T-helper 17 cell (primary cell): ENCODE measurements at regions not wholly inside any gene's neighbourhood (a gene's known extent, or its start where the extent isn't known, plus 50 kb on each side); places are given as distances from the start of the nearest gene placed in this dataset.
"Not testable (repeated sequence)": the region's sequence is repeated elsewhere in the genome, so short reads cannot be mapped to it uniquely, and the experiment has no call there.

ENCODE experiments used
- ATAC-seq: fragments of 150-1000 bp; cut with Tn5 transposase; 2 replicates; pipeline ENCODE4 v1.10.0; 2021; ENCODE audit warnings: mild to moderate bottlenecking, moderate library complexity
- DNase-seq, 3 donors: peaks; one replicate each; pipeline versions ENCODE4 v3.0.0 to v3.0.0-alpha.2; 2020 to 2021
- H3K9me3 ChIP-seq: one replicate; pipeline ENCODE4 v1.7.0; 2013; ENCODE audit warnings: low read length, mild to moderate bottlenecking; ENCODE audit not compliant: control insufficient read depth, poor library complexity, severe bottlenecking
- H3K27ac Mint-ChIP-seq: one replicate; pipeline ENCODE4 v1.8.0; 2022; ENCODE audit warnings: mild to moderate bottlenecking, moderate library complexity, mixed read lengths
- H3K27me3 Mint-ChIP-seq: one replicate; pipeline ENCODE4 v1.8.0; 2022; ENCODE audit warnings: mixed read lengths
- H3K36me3 Mint-ChIP-seq: one replicate; pipeline ENCODE4 v1.8.0; 2022; ENCODE audit warnings: low read depth, mixed read lengths
- H3K4me1 Mint-ChIP-seq: one replicate; pipeline ENCODE4 v1.8.0; 2022; ENCODE audit warnings: mild to moderate bottlenecking, mixed read lengths
- H3K4me3 Mint-ChIP-seq: one replicate; pipeline ENCODE4 v1.8.0; 2022; ENCODE audit warnings: mild to moderate bottlenecking, moderate library complexity, mixed read lengths

DNA sequence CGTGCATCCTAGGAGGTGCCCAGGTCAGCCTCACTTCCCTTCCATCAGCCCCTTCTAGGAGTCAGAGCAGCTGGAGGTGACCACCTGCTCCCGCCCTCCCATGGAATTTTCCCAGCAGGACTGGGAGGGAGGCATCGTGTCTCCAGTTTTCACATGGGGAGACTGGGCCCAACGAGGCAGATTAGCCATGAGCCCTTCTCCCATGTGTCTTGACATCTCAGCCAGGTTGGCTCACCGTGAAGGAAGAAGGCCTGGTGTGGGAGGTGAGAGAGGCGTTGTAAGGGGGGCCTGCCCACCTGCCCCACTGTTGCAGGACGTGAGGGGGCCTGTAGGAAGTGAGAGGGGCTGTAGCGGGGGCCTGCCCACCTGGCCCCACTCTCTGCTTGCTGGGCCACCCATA lies 1521.4 kb downstream of the BRD1 start:
- no peak overlapping the region for H3K27ac Mint-ChIP-seq

DNA sequence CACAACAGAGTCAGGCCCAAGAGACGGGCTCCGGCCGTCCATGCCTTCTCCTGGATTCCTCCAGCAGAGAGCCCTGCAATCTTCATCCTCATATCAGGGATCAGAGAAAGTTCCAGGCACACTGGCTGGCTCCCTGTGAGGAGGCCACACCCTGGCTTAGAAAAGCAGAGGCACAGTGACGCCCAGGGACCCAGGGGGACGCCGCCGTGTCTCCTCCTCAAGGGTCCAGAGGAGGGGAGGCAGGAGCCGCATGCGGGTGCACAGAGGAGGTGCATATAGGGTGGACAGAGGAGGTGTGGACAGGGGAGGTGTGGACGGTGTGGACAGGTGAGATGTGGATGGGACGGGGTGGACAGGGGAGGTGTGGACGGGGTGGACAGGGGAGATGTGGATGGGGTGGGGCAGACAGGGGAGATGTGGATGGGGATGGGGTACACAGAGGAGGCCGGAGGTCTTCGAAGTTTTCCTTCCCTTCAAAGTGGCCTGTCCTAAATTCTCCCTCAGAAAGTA lies 1521.9 kb downstream of the BRD1 start:
- no peak for DNase-seq
- ATAC-seq = no peak
- Mint-ChIP-seq H3K36me3 (no peaks in the 10 kb centered on the region), H3K4me1 (no peaks in the 10 kb centered on the region), H3K4me3 (no peak overlapping the region), H3K27ac (no peak overlapping the region), H3K27me3 (peaks cover 11% of the 10 kb centered on the region)
- no peaks in the 10 kb centered on the region for H3K9me3 ChIP-seq

More for the DNA sequence above, 1521.4 kb downstream of the BRD1 start:
- Mint-ChIP-seq H3K4me1 (no peaks in the 10 kb centered on the region), H3K36me3 (no peaks in the 10 kb centered on the region), H3K4me3 (no peak overlapping the region), H3K27me3 (peaks cover 11% of the 10 kb centered on the region)
- no peak for ATAC-seq
- H3K9me3 ChIP-seq = no peaks in the 10 kb centered on the region
- DNase-seq = no peak

DNA sequence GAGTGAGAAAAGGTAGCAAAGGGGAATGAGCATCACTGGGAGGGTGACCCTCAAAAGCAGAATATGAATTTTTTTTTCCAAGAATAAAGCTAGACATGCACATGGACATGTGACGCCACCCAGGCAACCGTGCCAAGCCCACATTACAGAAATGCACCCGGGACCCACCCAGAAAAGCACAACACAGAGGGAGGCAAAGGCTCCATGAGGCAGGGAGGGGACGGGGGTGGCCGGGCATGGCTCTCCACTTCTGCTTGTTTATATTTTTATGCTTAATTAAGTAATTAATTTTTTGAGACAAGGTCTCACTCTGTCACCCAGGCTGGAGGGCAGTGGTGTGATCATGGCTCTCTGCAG lies 1524.3 kb downstream of the BRD1 start:
- no peaks in the 10 kb centered on the region for H3K36me3 Mint-ChIP-seq
- peaks cover 11% of the 10 kb centered on the region for H3K27me3 Mint-ChIP-seq
- ATAC-seq (no peak), DNase-seq (no peak)
- no peak overlapping the region for H3K27ac Mint-ChIP-seq
- H3K4me1 Mint-ChIP-seq = no peaks in the 10 kb centered on the region
- H3K4me3 Mint-ChIP-seq = no peak overlapping the region
- no peaks in the 10 kb centered on the region for H3K9me3 ChIP-seq

DNA sequence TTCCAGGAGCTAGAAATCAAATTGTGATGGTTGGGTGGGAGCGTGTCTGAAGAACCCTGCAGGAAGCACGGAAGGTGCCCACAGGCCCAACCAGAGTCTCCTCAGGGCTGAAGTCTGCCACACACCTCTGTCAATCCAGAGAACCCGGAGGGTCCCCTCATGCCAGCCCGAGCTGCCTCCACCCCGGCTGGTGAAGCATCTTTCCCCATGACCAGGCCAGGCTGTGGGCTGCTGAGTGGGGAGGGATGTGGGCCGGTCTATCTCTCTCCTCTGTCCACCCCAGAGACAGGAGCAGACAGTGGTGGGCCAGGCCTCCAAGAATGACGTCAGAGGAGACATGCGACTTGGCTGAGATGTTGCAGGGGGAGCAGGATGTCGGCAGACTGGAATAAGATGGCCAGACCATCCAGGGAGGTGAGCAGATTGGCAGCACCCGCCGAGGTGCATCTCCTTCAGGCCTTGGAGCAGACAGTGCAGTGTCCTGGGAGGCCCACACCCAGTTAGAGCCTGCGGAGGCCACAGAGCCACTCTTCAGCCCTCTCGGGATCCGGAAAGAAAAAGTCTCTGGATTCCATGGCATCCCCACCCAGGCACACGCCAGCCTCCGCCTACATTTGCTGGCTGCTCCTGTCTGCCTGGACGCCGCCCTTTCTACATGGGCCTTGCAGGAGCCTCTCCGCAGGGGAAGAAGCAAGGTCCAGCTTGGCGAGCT lies 1524.9 kb downstream of the BRD1 start:
- H3K4me3 Mint-ChIP-seq = no peak overlapping the region
- H3K27me3 Mint-ChIP-seq = peaks cover 11% of the 10 kb centered on the region
- no peak for DNase-seq
- no peak overlapping the region for H3K27ac Mint-ChIP-seq
- ATAC-seq = no peak
- H3K36me3 Mint-ChIP-seq = no peaks in the 10 kb centered on the region
- no peaks in the 10 kb centered on the region for H3K4me1 Mint-ChIP-seq
- no peaks in the 10 kb centered on the region for H3K9me3 ChIP-seq

DNA sequence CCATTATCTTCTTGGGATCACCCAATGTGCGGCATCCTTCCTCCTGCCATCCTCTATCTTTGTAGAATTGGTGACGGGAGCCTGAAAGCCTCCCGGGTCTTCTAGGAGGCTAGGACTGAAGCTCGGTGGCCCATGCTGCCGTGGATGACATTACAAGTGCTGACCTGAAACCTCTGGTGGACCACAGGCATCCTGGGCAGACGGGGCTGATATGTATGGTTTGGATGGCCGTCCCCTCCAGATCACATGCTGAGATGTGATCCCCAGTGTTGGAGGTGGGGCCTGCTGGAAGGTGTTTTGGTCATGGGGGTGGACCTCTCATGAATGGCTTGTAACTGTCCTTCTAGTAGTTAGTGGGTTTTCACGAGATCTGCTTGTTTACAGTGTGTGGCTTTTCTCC lies 1525.8 kb downstream of the BRD1 start:
- H3K36me3 Mint-ChIP-seq = no peaks in the 10 kb centered on the region
- H3K4me1 Mint-ChIP-seq = no peaks in the 10 kb centered on the region
- ATAC-seq (no peak), DNase-seq (no peak)
- no peak overlapping the region for H3K4me3 Mint-ChIP-seq
- peaks cover 11% of the 10 kb centered on the region for H3K27me3 Mint-ChIP-seq
- no peaks in the 10 kb centered on the region for H3K9me3 ChIP-seq
- peak overlapping the region; percentile 57 for H3K27ac Mint-ChIP-seq

DNA sequence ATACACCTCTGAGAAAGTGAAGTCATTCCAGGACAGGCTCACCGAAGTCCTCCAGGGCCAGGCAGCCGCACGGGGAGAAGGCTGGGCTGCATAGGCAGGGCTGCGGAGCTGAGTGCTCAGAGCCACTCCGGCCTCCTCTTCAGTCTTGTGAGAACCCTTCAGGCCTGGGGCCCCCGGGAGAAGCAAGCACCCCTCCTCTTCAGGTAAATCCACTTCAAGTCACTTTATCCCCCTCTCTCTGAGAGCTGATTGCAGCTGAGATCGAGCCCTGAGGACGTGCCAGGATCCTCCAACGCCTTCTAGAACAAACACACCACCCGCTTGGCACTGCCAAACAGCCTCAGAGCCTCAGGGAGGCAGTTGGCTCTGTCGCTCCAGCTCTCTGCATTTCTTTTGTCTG lies 1526.3 kb downstream of the BRD1 start:
- H3K9me3 ChIP-seq = no peaks in the 10 kb centered on the region
- H3K4me1 Mint-ChIP-seq = no peaks in the 10 kb centered on the region
- no peak for ATAC-seq
- H3K27me3 Mint-ChIP-seq = peaks cover 11% of the 10 kb centered on the region
- DNase-seq = no peak
- H3K27ac Mint-ChIP-seq = peak overlapping the region; percentile 57
- H3K36me3 Mint-ChIP-seq = no peaks in the 10 kb centered on the region
- no peak overlapping the region for H3K4me3 Mint-ChIP-seq

DNA sequence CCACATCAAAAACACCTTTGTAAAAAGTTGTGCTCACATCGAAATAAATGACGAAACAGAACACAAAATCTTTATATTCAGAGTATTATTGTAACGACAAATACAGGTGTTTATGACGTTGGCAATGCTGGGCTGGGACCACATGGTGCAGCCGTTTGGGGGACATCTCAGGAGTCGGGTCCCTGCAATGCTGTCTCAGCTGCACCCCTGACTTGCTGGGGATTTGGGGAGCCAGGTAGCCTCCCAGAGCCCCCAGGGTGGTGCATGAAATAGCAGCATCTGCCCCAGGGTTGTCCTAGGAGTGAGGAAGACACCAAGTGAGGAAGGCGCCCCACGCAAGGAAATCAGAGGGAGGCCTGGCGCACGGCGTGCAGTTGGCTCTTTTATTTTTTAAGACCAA lies 1526.8 kb downstream of the BRD1 start:
- Mint-ChIP-seq H3K27ac (no peak overlapping the region), H3K4me3 (no peak overlapping the region), H3K36me3 (no peaks in the 10 kb centered on the region), H3K4me1 (no peaks in the 10 kb centered on the region), H3K27me3 (peaks cover 11% of the 10 kb centered on the region)
- DNase-seq (no peak), ATAC-seq (no peak)
- no peaks in the 10 kb centered on the region for H3K9me3 ChIP-seq

DNA sequence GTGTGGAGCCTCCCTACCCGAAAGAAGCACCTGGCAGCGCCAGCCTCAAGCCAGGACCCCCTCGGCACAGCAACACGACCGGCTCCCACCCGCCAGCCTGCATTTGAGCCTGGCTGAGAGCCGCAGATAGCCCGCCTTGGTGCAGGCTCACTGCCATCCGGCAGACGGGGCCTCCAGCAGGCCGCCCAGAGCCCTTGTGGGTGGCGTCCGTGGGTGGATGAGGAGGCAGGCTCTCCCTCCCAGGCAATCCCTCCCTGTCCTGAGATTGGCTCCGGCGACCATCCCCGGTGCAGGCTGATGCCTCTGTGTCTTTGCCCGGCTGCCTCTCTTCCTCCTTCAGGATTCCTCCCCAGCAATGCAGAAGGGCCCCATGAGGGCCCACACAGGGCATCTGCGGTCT lies 1527.9 kb downstream of the BRD1 start:
- H3K36me3 Mint-ChIP-seq = no peaks in the 10 kb centered on the region
- H3K4me3 Mint-ChIP-seq = no peak overlapping the region
- no peak for ATAC-seq
- no peaks in the 10 kb centered on the region for H3K9me3 ChIP-seq
- no peak for DNase-seq
- H3K27me3 Mint-ChIP-seq = peaks cover 11% of the 10 kb centered on the region
- H3K27ac Mint-ChIP-seq = no peak overlapping the region
- no peaks in the 10 kb centered on the region for H3K4me1 Mint-ChIP-seq

DNA sequence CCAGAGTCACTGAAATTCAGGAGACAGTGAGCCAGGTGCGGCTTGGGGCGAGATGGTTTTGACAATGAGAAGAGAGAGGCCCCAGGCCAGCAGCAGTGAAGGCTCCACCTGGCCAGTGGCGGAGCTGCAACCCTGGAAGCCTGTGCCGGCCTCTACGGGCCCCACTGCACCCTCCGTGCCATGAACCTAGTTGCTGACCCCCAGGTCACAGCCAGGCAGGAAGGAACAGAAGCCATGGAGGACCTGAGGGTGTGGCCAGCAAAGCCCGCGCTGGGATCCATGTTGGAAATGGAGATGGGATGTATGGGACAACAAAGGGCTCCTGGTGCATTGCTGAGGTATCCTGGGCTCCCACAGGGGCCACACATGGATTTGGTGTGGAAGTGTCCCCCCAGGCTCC lies 1528.5 kb downstream of the BRD1 start:
- ATAC-seq (no peak), DNase-seq (no peak)
- no peaks in the 10 kb centered on the region for H3K4me1 Mint-ChIP-seq
- H3K27ac Mint-ChIP-seq = no peak overlapping the region
- H3K4me3 Mint-ChIP-seq = no peak overlapping the region
- H3K9me3 ChIP-seq = no peaks in the 10 kb centered on the region
- H3K27me3 Mint-ChIP-seq = peaks cover 7% of the 10 kb centered on the region
- no peaks in the 10 kb centered on the region for H3K36me3 Mint-ChIP-seq

DNA sequence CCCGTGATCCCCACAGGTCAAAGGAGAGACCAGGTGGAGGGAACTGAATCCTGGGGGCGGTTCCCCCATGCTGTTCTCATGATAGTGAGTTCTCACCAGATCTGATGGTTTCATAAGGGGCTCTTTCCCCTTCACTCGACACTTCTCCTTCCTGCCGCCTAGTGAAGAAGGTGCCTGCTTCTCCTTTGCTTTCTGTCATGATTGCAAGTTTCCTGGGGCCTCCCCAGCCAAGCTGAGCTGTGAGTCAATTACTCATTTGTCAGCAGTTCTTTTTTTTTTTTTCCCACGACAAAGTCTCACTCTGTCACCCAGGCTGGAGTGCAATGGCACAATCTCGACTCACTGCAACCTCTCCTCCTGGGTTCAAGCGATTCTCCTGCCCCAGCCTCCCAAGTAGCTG lies 1530.4 kb downstream of the BRD1 start:
- ATAC-seq (no peak), DNase-seq (no peak)
- no peaks in the 10 kb centered on the region for H3K9me3 ChIP-seq
- Mint-ChIP-seq H3K27ac (no peak overlapping the region), H3K4me1 (no peaks in the 10 kb centered on the region), H3K36me3 (no peaks in the 10 kb centered on the region), H3K4me3 (no peak overlapping the region), H3K27me3 (peaks cover 7% of the 10 kb centered on the region)

DNA sequence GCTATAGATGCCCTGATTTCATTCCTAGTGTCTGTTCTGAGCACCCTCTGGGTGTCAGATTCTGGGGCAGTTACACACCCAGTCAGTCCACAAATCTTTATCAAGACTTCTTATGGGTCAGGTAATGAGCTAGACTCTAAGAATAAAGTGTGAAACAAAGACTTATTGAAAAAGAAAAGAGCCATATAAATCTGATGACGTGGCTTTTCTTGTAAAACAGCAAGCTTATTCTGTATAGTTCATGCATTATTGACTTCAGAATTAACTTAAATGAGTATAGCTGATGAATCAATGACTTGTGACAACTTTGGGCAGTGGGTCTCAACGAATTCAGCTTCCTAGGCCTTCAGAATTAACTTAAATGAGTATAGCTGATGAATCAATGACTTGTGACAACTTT lies 1527.5 kb downstream of the TBC1D22A start:
- DNase-seq, H3K27ac Mint-ChIP-seq, ATAC-seq, H3K27me3 Mint-ChIP-seq, H3K9me3 ChIP-seq, H3K4me3 Mint-ChIP-seq, H3K36me3 Mint-ChIP-seq, H3K4me1 Mint-ChIP-seq: not testable (repeated sequence)

DNA sequence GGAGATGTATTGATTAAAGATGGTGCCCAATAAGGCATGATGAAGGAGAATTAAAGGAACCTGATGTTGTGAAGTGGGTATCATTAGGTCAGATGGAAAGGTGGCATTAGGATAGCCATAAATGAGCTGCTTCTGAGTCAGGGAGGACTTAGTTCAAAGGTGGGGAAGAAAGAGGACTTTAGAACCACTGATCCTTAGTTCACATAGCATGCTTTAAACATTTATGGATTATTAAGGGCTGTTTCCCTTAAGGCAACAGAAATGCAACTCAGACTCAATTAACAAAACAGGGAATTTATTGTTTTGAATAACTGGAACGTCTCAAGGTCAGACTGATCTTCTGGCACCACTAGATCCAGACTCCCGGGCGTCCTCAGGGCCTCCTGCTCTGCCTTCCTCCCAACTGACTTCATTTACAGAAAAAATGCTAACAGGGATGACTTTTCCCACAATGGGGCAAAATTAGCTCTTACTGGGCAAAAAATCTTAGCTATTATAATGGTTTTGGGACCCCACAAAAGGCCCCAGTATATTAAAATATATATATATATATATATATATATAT lies 1526.0 kb downstream of the TBC1D22A start:
- no peaks in the 10 kb centered on the region for H3K9me3 ChIP-seq
- no peak for DNase-seq
- ATAC-seq = no peak
- no peaks in the 10 kb centered on the region for H3K27me3 Mint-ChIP-seq
- no peaks in the 10 kb centered on the region for H3K4me1 Mint-ChIP-seq
- H3K27ac Mint-ChIP-seq = no peak overlapping the region
- no peaks in the 10 kb centered on the region for H3K36me3 Mint-ChIP-seq
- no peak overlapping the region for H3K4me3 Mint-ChIP-seq

DNA sequence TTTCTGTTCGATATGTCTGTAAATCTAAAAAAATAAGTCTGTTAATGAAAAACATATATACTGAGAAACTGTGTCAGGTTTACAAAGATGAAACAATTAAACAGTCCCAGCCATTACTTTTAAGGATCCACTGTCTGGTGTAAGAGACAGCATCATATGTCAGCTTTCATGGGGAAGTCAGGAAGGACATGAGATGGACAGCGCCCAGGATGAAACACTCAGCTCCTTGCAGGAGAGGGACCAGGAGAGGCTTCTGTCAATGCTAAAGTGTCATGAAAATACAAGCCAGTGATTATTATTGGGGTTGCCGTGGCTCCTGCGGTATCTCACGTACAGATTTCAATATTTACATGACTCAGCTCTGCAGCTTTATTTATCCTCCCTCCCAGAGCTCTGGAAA lies 1524.6 kb downstream of the TBC1D22A start:
- no peaks in the 10 kb centered on the region for H3K9me3 ChIP-seq
- H3K27ac Mint-ChIP-seq = no peak overlapping the region
- H3K4me1 Mint-ChIP-seq = no peaks in the 10 kb centered on the region
- H3K4me3 Mint-ChIP-seq = no peak overlapping the region
- ATAC-seq (no peak), DNase-seq (no peak)
- H3K27me3 Mint-ChIP-seq = no peaks in the 10 kb centered on the region
- no peaks in the 10 kb centered on the region for H3K36me3 Mint-ChIP-seq

DNA sequence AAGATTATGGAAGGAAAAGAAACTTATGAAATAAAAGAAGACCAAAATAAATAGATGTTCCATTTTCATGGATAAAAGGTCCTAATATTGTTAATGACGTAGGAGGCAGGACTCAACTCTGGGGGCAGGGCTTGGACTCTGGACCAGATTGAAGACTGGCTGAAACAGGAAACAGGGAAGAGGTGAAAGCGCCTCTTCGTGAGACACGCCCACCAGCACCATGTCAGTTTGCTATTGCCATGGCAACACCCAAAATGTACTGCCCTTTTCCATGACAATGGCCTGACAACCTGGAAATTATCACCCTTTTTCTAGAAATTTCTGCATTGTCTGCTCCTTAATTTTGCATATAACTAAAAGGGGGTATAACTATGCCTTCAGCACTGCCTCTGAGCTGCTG lies 1522.2 kb downstream of the TBC1D22A start:
- DNase-seq = no peak
- Mint-ChIP-seq H3K27me3 (peaks cover 7% of the 10 kb centered on the region), H3K4me1 (no peaks in the 10 kb centered on the region), H3K27ac (no peak overlapping the region), H3K4me3 (no peak overlapping the region), H3K36me3 (no peaks in the 10 kb centered on the region)
- H3K9me3 ChIP-seq = no peaks in the 10 kb centered on the region
- ATAC-seq = no peak
